ENCODE measurements at regions not wholly inside any gene's neighbourhood (a gene's known extent, or its start where the extent isn't known, plus 50 kb on each side); places are given as distances from the start of the nearest gene placed in this dataset.

GRCh38 chr1:184890539-184890973 lies 83.8 kb downstream of the NIBAN1 start:
- Histone ChIP-seq H3K36me3 (ENCODE audit: insufficient read depth, low read length) (no peaks in the 10 kb centered on the region), H3K9me2 (ENCODE audit: low read depth, low read length) (no peaks in the 10 kb centered on the region), H3F3A (ENCODE audit: insufficient read depth, low read length) (no peaks in the 10 kb centered on the region), H3K4me3 (ENCODE audit: low read depth, low read length, poor library complexity, severe bottlenecking) (no peak overlapping the region), H3K27ac (ENCODE audit: low read depth, low read length, poor library complexity, severe bottlenecking) (no peak overlapping the region), H3K9me3 (ENCODE audit: low read length) (no peaks in the 10 kb centered on the region), H3K27me3 (ENCODE audit: insufficient read depth, low read length) (no peaks in the 10 kb centered on the region), H3K9ac (ENCODE audit: low read length) (no peak overlapping the region), H4K20me1 (ENCODE audit: insufficient read depth, low read length) (no peaks in the 10 kb centered on the region), H3K79me2 (ENCODE audit: insufficient read depth, low read length) (no peaks in the 10 kb centered on the region), H3K4me2 (ENCODE audit: low read length) (no peak overlapping the region), H3K4me1 (ENCODE audit: insufficient read depth, low read length, severe bottlenecking) (no peaks in the 10 kb centered on the region), H2AFZ (ENCODE audit: low read length) (no peak overlapping the region)
- TF ChIP-seq EZH2 (IDR thresholded peaks at IDR 0.05; ENCODE audit: borderline replicate concordance, low read length) (no peak), CTCF (IDR thresholded peaks at IDR 0.05; ENCODE audit: low read length) (no peak)

- no peak overlapping the region for H3K9ac ChIP-seq (ENCODE audit: low read length)
- H4K20me1 ChIP-seq (ENCODE audit: insufficient read depth, low read length): no peaks in the 10 kb centered on the region
- no peaks in the 10 kb centered on the region for H3K79me2 ChIP-seq (ENCODE audit: insufficient read depth, low read length)
- no peak overlapping the region for H2AFZ ChIP-seq (ENCODE audit: low read length)
- no peak overlapping the region for H3K27ac ChIP-seq (ENCODE audit: low read depth, low read length, poor library complexity, severe bottlenecking)
- H3K36me3 ChIP-seq (ENCODE audit: insufficient read depth, low read length): no peaks in the 10 kb centered on the region
- no peak overlapping the region for H3K4me2 ChIP-seq (ENCODE audit: low read length)
- no peaks in the 10 kb centered on the region for H3K9me2 ChIP-seq (ENCODE audit: low read depth, low read length)
- H3K9me3 ChIP-seq (ENCODE audit: low read length): no peaks in the 10 kb centered on the region
- TF ChIP-seq EZH2 (IDR thresholded peaks at IDR 0.05; ENCODE audit: borderline replicate concordance, low read length) (no peak), CTCF (IDR thresholded peaks at IDR 0.05; ENCODE audit: low read length) (no peak)
- no peak overlapping the region for H3K4me3 ChIP-seq (ENCODE audit: low read depth, low read length, poor library complexity, severe bottlenecking)
- no peaks in the 10 kb centered on the region for H3F3A ChIP-seq (ENCODE audit: insufficient read depth, low read length)
- H3K27me3 ChIP-seq (ENCODE audit: insufficient read depth, low read length): no peaks in the 10 kb centered on the region
- no peaks in the 10 kb centered on the region for H3K4me1 ChIP-seq (ENCODE audit: insufficient read depth, low read length, severe bottlenecking)
Measured at GRCh38 chr1:184889902-184890301, 84.4 kb downstream of the NIBAN1 start.

- H3K27me3 ChIP-seq (ENCODE audit: insufficient read depth, low read length): no peaks in the 10 kb centered on the region
- no peaks in the 10 kb centered on the region for H3K36me3 ChIP-seq (ENCODE audit: insufficient read depth, low read length)
- no peaks in the 10 kb centered on the region for H3F3A ChIP-seq (ENCODE audit: insufficient read depth, low read length)
- no peaks in the 10 kb centered on the region for H3K4me1 ChIP-seq (ENCODE audit: insufficient read depth, low read length, severe bottlenecking)
- no peak overlapping the region for H2AFZ ChIP-seq (ENCODE audit: low read length)
- H3K27ac ChIP-seq (ENCODE audit: low read depth, low read length, poor library complexity, severe bottlenecking): no peak overlapping the region
- no peaks in the 10 kb centered on the region for H3K79me2 ChIP-seq (ENCODE audit: insufficient read depth, low read length)
- no peak overlapping the region for H3K4me2 ChIP-seq (ENCODE audit: low read length)
- H3K9me3 ChIP-seq (ENCODE audit: low read length): no peaks in the 10 kb centered on the region
- no peaks in the 10 kb centered on the region for H4K20me1 ChIP-seq (ENCODE audit: insufficient read depth, low read length)
- TF ChIP-seq CTCF (IDR thresholded peaks at IDR 0.05; ENCODE audit: low read length): no peak
- H3K9ac ChIP-seq (ENCODE audit: low read length): no peak overlapping the region
- H3K4me3 ChIP-seq (ENCODE audit: low read depth, low read length, poor library complexity, severe bottlenecking): no peak overlapping the region
- no peaks in the 10 kb centered on the region for H3K9me2 ChIP-seq (ENCODE audit: low read depth, low read length)
Measured at GRCh38 chr1:184889166-184889565, 85.1 kb downstream of the NIBAN1 start.

All from OCI-LY1 (cell line).